H1 (cell line): ENCODE measurements at regions not wholly inside any gene's neighbourhood (a gene's known extent, or its start where the extent isn't known, plus 50 kb on each side); places are given as distances from the start of the nearest gene placed in this dataset.

Experiments
- EGR1 ChIP-seq: IDR thresholded peaks from 2 replicates; pipeline ENCODE4 v1.6.1; 2011; ENCODE audit warnings: low read depth, low read length, borderline replicate concordance
- TF ChIP-seq, protein P1 (sequence below): fragments of 300-600 bp; sonication (generic); IDR thresholded peaks from 2 replicates; pipeline ENCODE4 v1.7.1; 2012; ENCODE audit warnings: low read length, moderate library complexity, mild to moderate bottlenecking, inconsistent platforms; ENCODE audit not compliant: insufficient replicate concordance

- TF ChIP-seq, protein P1, sequence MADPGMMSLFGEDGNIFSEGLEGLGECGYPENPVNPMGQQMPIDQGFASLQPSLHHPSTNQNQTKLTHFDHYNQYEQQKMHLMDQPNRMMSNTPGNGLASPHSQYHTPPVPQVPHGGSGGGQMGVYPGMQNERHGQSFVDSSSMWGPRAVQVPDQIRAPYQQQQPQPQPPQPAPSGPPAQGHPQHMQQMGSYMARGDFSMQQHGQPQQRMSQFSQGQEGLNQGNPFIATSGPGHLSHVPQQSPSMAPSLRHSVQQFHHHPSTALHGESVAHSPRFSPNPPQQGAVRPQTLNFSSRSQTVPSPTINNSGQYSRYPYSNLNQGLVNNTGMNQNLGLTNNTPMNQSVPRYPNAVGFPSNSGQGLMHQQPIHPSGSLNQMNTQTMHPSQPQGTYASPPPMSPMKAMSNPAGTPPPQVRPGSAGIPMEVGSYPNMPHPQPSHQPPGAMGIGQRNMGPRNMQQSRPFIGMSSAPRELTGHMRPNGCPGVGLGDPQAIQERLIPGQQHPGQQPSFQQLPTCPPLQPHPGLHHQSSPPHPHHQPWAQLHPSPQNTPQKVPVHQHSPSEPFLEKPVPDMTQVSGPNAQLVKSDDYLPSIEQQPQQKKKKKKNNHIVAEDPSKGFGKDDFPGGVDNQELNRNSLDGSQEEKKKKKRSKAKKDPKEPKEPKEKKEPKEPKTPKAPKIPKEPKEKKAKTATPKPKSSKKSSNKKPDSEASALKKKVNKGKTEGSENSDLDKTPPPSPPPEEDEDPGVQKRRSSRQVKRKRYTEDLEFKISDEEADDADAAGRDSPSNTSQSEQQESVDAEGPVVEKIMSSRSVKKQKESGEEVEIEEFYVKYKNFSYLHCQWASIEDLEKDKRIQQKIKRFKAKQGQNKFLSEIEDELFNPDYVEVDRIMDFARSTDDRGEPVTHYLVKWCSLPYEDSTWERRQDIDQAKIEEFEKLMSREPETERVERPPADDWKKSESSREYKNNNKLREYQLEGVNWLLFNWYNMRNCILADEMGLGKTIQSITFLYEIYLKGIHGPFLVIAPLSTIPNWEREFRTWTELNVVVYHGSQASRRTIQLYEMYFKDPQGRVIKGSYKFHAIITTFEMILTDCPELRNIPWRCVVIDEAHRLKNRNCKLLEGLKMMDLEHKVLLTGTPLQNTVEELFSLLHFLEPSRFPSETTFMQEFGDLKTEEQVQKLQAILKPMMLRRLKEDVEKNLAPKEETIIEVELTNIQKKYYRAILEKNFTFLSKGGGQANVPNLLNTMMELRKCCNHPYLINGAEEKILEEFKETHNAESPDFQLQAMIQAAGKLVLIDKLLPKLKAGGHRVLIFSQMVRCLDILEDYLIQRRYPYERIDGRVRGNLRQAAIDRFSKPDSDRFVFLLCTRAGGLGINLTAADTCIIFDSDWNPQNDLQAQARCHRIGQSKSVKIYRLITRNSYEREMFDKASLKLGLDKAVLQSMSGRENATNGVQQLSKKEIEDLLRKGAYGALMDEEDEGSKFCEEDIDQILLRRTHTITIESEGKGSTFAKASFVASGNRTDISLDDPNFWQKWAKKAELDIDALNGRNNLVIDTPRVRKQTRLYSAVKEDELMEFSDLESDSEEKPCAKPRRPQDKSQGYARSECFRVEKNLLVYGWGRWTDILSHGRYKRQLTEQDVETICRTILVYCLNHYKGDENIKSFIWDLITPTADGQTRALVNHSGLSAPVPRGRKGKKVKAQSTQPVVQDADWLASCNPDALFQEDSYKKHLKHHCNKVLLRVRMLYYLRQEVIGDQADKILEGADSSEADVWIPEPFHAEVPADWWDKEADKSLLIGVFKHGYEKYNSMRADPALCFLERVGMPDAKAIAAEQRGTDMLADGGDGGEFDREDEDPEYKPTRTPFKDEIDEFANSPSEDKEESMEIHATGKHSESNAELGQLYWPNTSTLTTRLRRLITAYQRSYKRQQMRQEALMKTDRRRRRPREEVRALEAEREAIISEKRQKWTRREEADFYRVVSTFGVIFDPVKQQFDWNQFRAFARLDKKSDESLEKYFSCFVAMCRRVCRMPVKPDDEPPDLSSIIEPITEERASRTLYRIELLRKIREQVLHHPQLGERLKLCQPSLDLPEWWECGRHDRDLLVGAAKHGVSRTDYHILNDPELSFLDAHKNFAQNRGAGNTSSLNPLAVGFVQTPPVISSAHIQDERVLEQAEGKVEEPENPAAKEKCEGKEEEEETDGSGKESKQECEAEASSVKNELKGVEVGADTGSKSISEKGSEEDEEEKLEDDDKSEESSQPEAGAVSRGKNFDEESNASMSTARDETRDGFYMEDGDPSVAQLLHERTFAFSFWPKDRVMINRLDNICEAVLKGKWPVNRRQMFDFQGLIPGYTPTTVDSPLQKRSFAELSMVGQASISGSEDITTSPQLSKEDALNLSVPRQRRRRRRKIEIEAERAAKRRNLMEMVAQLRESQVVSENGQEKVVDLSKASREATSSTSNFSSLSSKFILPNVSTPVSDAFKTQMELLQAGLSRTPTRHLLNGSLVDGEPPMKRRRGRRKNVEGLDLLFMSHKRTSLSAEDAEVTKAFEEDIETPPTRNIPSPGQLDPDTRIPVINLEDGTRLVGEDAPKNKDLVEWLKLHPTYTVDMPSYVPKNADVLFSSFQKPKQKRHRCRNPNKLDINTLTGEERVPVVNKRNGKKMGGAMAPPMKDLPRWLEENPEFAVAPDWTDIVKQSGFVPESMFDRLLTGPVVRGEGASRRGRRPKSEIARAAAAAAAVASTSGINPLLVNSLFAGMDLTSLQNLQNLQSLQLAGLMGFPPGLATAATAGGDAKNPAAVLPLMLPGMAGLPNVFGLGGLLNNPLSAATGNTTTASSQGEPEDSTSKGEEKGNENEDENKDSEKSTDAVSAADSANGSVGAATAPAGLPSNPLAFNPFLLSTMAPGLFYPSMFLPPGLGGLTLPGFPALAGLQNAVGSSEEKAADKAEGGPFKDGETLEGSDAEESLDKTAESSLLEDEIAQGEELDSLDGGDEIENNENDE = no peak
- no peak for TF ChIP-seq EGR1
These were observed 228.7 kb downstream of the KCNRG start (continued) for GRCh38 chr13:50243931-50244330.
